GM23338 (cell line): ENCODE measurements at regions not wholly inside any gene's neighbourhood (a gene's known extent, or its start where the extent isn't known, plus 50 kb on each side); places are given as distances from the start of the nearest gene placed in this dataset.

ENCODE experiments used
- CREB1 ChIP-seq: fragments of 250-450 bp; sonication (Bioruptor Pico); IDR thresholded peaks from 2 replicates; pipeline ENCODE4 v1.5.0; 2020; ENCODE audit warnings: low read depth, mild to moderate bottlenecking, moderate library complexity
- EZH2 ChIP-seq: fragments of 200-600 bp; sonication (generic); IDR thresholded peaks from one replicate; pipeline ENCODE4 v1.8.0; 2017; ENCODE audit warnings: antibody characterized with exemption, mild to moderate bottlenecking, low read depth; ENCODE audit not compliant: unreplicated experiment
- EZH2phosphoT487 ChIP-seq: fragments of 200-600 bp; sonication (generic); IDR thresholded peaks from one replicate; pipeline ENCODE4 v1.8.1; 2018; ENCODE audit warnings: antibody characterized with exemption; ENCODE audit not compliant: unreplicated experiment
- JUNB ChIP-seq: IDR thresholded peaks from one replicate; pipeline ENCODE4 v1.6.1; 2016; ENCODE audit warnings: antibody characterized with exemption; ENCODE audit not compliant: unreplicated experiment
- NANOG ChIP-seq: IDR thresholded peaks from 2 replicates; pipeline ENCODE4 v1.6.1; 2016; ENCODE audit warnings: antibody characterized with exemption, borderline replicate concordance
- POLR2AphosphoS5 ChIP-seq: IDR thresholded peaks from 2 replicates; pipeline ENCODE4 v1.6.1; 2016; ENCODE audit warnings: antibody characterized with exemption, low read depth
- STAT1 ChIP-seq: IDR thresholded peaks from one replicate; pipeline ENCODE4 v1.6.1; 2016; ENCODE audit warnings: antibody characterized with exemption; ENCODE audit not compliant: unreplicated experiment
- ZNF114 ChIP-seq: fragments of 250-450 bp; sonication (Bioruptor Pico); IDR thresholded peaks from 2 replicates; pipeline ENCODE4 v1.5.0; 2020; ENCODE audit warnings: mild to moderate bottlenecking, moderate library complexity
- ZNF331 ChIP-seq: fragments of 250-450 bp; sonication (Bioruptor Pico); IDR thresholded peaks from 2 replicates; pipeline ENCODE4 v1.5.0; 2020; ENCODE audit warnings: low read depth, mild to moderate bottlenecking, moderate library complexity
- TF ChIP-seq, protein P1 (sequence below), 2 experiments: fragments of 200-600 bp in 1 of 2; sonication (generic) in 1 of 2; conservative IDR thresholded peaks; 2 replicates each; pipeline versions ENCODE4 v1.5.1 to v1.6.1; 2016 to 2017; ENCODE audit warnings: antibody characterized with exemption in 2 of 2, low read depth in 2 of 2, mild to moderate bottlenecking in 2 of 2, moderate library complexity in 1 of 2
- TF ChIP-seq, protein P2 (sequence below): IDR thresholded peaks from one replicate; pipeline ENCODE4 v1.6.1; 2018; ENCODE audit warnings: antibody characterized with exemption; ENCODE audit not compliant: unreplicated experiment
- TF ChIP-seq, protein P3 (sequence below): IDR thresholded peaks from 2 replicates; pipeline ENCODE4 v1.6.1; 2016; ENCODE audit warnings: antibody characterized with exemption

GRCh38 chr10:33859319-33860022, 525.0 kb upstream of the NRP1 start:
- no peak for TF ChIP-seq POLR2AphosphoS5
- TF ChIP-seq, protein P1, sequence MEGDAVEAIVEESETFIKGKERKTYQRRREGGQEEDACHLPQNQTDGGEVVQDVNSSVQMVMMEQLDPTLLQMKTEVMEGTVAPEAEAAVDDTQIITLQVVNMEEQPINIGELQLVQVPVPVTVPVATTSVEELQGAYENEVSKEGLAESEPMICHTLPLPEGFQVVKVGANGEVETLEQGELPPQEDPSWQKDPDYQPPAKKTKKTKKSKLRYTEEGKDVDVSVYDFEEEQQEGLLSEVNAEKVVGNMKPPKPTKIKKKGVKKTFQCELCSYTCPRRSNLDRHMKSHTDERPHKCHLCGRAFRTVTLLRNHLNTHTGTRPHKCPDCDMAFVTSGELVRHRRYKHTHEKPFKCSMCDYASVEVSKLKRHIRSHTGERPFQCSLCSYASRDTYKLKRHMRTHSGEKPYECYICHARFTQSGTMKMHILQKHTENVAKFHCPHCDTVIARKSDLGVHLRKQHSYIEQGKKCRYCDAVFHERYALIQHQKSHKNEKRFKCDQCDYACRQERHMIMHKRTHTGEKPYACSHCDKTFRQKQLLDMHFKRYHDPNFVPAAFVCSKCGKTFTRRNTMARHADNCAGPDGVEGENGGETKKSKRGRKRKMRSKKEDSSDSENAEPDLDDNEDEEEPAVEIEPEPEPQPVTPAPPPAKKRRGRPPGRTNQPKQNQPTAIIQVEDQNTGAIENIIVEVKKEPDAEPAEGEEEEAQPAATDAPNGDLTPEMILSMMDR (conservative IDR thresholded peaks at IDR 0.05; ENCODE audit: low read depth in 2 of 2): no peak
- TF ChIP-seq, protein P2, sequence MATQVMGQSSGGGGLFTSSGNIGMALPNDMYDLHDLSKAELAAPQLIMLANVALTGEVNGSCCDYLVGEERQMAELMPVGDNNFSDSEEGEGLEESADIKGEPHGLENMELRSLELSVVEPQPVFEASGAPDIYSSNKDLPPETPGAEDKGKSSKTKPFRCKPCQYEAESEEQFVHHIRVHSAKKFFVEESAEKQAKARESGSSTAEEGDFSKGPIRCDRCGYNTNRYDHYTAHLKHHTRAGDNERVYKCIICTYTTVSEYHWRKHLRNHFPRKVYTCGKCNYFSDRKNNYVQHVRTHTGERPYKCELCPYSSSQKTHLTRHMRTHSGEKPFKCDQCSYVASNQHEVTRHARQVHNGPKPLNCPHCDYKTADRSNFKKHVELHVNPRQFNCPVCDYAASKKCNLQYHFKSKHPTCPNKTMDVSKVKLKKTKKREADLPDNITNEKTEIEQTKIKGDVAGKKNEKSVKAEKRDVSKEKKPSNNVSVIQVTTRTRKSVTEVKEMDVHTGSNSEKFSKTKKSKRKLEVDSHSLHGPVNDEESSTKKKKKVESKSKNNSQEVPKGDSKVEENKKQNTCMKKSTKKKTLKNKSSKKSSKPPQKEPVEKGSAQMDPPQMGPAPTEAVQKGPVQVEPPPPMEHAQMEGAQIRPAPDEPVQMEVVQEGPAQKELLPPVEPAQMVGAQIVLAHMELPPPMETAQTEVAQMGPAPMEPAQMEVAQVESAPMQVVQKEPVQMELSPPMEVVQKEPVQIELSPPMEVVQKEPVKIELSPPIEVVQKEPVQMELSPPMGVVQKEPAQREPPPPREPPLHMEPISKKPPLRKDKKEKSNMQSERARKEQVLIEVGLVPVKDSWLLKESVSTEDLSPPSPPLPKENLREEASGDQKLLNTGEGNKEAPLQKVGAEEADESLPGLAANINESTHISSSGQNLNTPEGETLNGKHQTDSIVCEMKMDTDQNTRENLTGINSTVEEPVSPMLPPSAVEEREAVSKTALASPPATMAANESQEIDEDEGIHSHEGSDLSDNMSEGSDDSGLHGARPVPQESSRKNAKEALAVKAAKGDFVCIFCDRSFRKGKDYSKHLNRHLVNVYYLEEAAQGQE: no peak
- no peak for TF ChIP-seq EZH2
- TF ChIP-seq ZNF331 (CRISPR knock-in tag): no peak
- TF ChIP-seq CREB1 (CRISPR knock-in tag): no peak
- TF ChIP-seq JUNB: no peak
- TF ChIP-seq EZH2phosphoT487: no peak
- TF ChIP-seq NANOG: no peak
- no peak for TF ChIP-seq ZNF114 (CRISPR knock-in tag)
- TF ChIP-seq, protein P3, sequence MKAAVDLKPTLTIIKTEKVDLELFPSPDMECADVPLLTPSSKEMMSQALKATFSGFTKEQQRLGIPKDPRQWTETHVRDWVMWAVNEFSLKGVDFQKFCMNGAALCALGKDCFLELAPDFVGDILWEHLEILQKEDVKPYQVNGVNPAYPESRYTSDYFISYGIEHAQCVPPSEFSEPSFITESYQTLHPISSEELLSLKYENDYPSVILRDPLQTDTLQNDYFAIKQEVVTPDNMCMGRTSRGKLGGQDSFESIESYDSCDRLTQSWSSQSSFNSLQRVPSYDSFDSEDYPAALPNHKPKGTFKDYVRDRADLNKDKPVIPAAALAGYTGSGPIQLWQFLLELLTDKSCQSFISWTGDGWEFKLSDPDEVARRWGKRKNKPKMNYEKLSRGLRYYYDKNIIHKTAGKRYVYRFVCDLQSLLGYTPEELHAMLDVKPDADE: no peak
- TF ChIP-seq STAT1: no peak
